ENCODE measurements at regions not wholly inside any gene's neighbourhood (a gene's known extent, or its start where the extent isn't known, plus 50 kb on each side); places are given as distances from the start of the nearest gene placed in this dataset.

GRCh38 chr17:70936724-70937123 lies 767.4 kb downstream of the KCNJ2 start:
- no peaks in the 10 kb centered on the region for H3K23me2 ChIP-seq (ENCODE audit: low read depth, low read length)
- H4K5ac ChIP-seq (ENCODE audit: insufficient read length, low read depth, low read length): no peak overlapping the region
- no peak overlapping the region for H3K4me3 ChIP-seq (ENCODE audit: extremely low read depth in 1 of 4, insufficient read depth in 2 of 4, low read depth in 3 of 4, low read length in 4 of 4)
- no peak overlapping the region for H2BK15ac ChIP-seq (ENCODE audit: low read length)
- H3K18ac ChIP-seq (ENCODE audit: extremely low read depth, low read length): no peak overlapping the region
- no peak overlapping the region for H2BK120ac ChIP-seq (replicated peaks; ENCODE audit: low read depth, low read length)
- no peak overlapping the region for H2BK12ac ChIP-seq (ENCODE audit: low read depth, low read length)
- no peak overlapping the region for H3K4ac ChIP-seq (replicated peaks; ENCODE audit: insufficient read length, low read depth, low read length)
- H3K4me2 ChIP-seq (ENCODE audit: insufficient read depth in 1 of 2, low read depth in 2 of 2, low read length in 2 of 2): no peak overlapping the region
- WGBS, 2 experiments (ENCODE audit: extremely low coverage in 1 of 2, insufficient coverage in 1 of 2, insufficient read length in 1 of 2, insufficient replicate concordance in 2 of 2, low coverage in 1 of 2, low lambda C conversion rate in 2 of 2, missing lambda C conversion rate in 1 of 2): 87% methylated on average over 1 of the region's 1 CpG; no CpG with 5 or more reads in 1 of the 2 experiments
- H2AK5ac ChIP-seq (ENCODE audit: low read depth, low read length): no peak overlapping the region
- H3K27me3 ChIP-seq (replicated peaks in 1 of 4; ENCODE audit: control insufficient read depth in 3 of 4, extremely low read depth in 1 of 4, insufficient read depth in 3 of 4, low read length in 3 of 4): no peaks in the 10 kb centered on the region
- POLR2A ChIA-PET (ENCODE audit: partially characterized antibody): no interaction called here
- no peaks in the 10 kb centered on the region for H3K9me3 ChIP-seq (ENCODE audit: insufficient read depth in 2 of 2, low read depth in 1 of 2, low read length in 1 of 2)
- no peak overlapping the region for H4K8ac ChIP-seq (ENCODE audit: extremely low read depth, insufficient read depth, low read length)
- H3K56ac ChIP-seq (replicated peaks; ENCODE audit: insufficient read length, low read depth, low read length): no peak overlapping the region
- no peak overlapping the region for H3K14ac ChIP-seq (ENCODE audit: insufficient read length)
- no peak overlapping the region for H2BK5ac ChIP-seq (ENCODE audit: low read depth, low read length)
- H2BK20ac ChIP-seq (ENCODE audit: low read length): no peak overlapping the region
- no peak overlapping the region for H2AFZ ChIP-seq (ENCODE audit: low read length)
- H4K20me1 ChIP-seq (replicated peaks in 1 of 2; ENCODE audit: control insufficient read depth in 1 of 2, insufficient read depth in 2 of 2, low read length in 2 of 2): no peaks in the 10 kb centered on the region
- no peaks in the 10 kb centered on the region for H3K79me2 ChIP-seq (ENCODE audit: control insufficient read depth in 1 of 2, insufficient read depth in 2 of 2, low read length in 2 of 2)
- no peaks in the 10 kb centered on the region for H3K79me1 ChIP-seq (ENCODE audit: low read depth, low read length)
- H4K91ac ChIP-seq (replicated peaks; ENCODE audit: insufficient read length, low read length): no peak overlapping the region
- no peak for FAIRE-seq
- no peak overlapping the region for H3K27ac ChIP-seq (ENCODE audit: low read depth, low read length)
- peaks cover 0 to 6% (median 2%) of the 10 kb centered on the region in 4 experiments; a peak in 2 of 7 replicates for H3K4me1 ChIP-seq (replicated peaks in 1 of 4; ENCODE audit: control insufficient read depth in 3 of 4, insufficient read depth in 4 of 4, low read length in 3 of 4)
- H3K9ac ChIP-seq (replicated peaks in 1 of 4; ENCODE audit: extremely low read depth in 1 of 4, low read depth in 3 of 4, low read length in 3 of 4): no peak overlapping the region
- CTCF ChIA-PET (ENCODE audit: partially characterized antibody): interaction anchor here (0.9 to 2.4 kb wide), 3 partner anchors 8 to 171 kb away, joined by 3 to 12 read pairs (median 3); no protein-coding TSS in a partner anchor
- TF ChIP-seq E2F6 (IDR thresholded peaks at IDR 0.05) (no peak), CTCF (IDR thresholded peaks at IDR 0.05; ENCODE audit: control extremely low read depth in 1 of 3, insufficient read depth in 1 of 3, low read depth in 1 of 3, low read length in 3 of 3) (no peak), YY1 (IDR thresholded peaks at IDR 0.05; ENCODE audit: low read depth, low read length) (no peak), CTBP2 (IDR thresholded peaks at IDR 0.05; ENCODE audit: borderline replicate concordance, insufficient read depth, insufficient read length, low read length) (no peak), POLR2AphosphoS5 (IDR thresholded peaks at IDR 0.05; ENCODE audit: low read depth, low read length) (no peak), GTF2F1 (IDR thresholded peaks at IDR 0.05; ENCODE audit: borderline replicate concordance, low read depth, low read length) (no peak)
- no peak for DNase-seq (ENCODE audit: low read depth in 1 of 2, low spot score in 2 of 2)
- no peak overlapping the region for H3K23ac ChIP-seq (ENCODE audit: insufficient read length)
- H3K36me3 ChIP-seq (ENCODE audit: control insufficient read depth in 2 of 4, insufficient read depth in 4 of 4, low read length in 3 of 4): no peaks in the 10 kb centered on the region
